Thyroid gland (tissue), 4 donors: ENCODE measurements at regions not wholly inside any gene's neighbourhood (a gene's known extent, or its start where the extent isn't known, plus 50 kb on each side); places are given as distances from the start of the nearest gene placed in this dataset.
A peak's percentile ranks its signal among the peaks of the same experiment; 100 is the strongest.

ENCODE experiments used
- DNase-seq, 2 donors: peaks; one replicate each; pipeline ENCODE4 v3.0.0-alpha.2; 2019
- H3K27ac ChIP-seq, 3 donors: fragments of 200-600 bp; sonication (generic); 1 replicate in 2 of 3; 2 replicates in 1 of 3; pipeline ENCODE4 v1.5.1; 2016 to 2019; ENCODE audit warnings: mild to moderate bottlenecking in 1 of 3, moderate library complexity in 1 of 3
- H3K27me3 ChIP-seq: fragments of 200-600 bp; sonication (generic); one replicate; pipeline ENCODE4 v1.5.1; 2019
- H3K36me3 ChIP-seq, 2 donors: fragments of 200-600 bp; sonication (generic); one replicate each; pipeline ENCODE4 v1.5.1; 2016 to 2019
- H3K4me1 ChIP-seq, 2 donors: fragments of 200-600 bp; sonication (generic); one replicate each; pipeline ENCODE4 v1.5.1; 2017 to 2019
- H3K4me3 ChIP-seq, 3 donors: fragments of 200-600 bp; sonication (generic); replicated peaks in 1 of 3; 1 replicate in 2 of 3; 2 replicates in 1 of 3; pipeline ENCODE4 v1.5.1; 2016; ENCODE audit warnings: mild to moderate bottlenecking in 1 of 3
- H3K9me3 ChIP-seq: fragments of 200-600 bp; sonication (generic); one replicate; pipeline ENCODE4 v1.5.1; 2017
- POLR2A ChIP-seq, 2 donors: fragments of 450-650 bp; IDR thresholded peaks; one replicate each; pipeline ENCODE4 v1.6.1; 2017; ENCODE audit warnings: antibody characterized with exemption in 2 of 2, mild to moderate bottlenecking in 2 of 2, moderate library complexity in 1 of 2
- WGBS, 2 donors: methylation state at CpG; one replicate each; pipeline ENCODE4 v1.1.5; 2017; 5-methylcytosine and 5-hydroxymethylcytosine counted together
- intact Hi-C: fragments of 100-400 bp; cut with DNase I; formaldehyde crosslinking; loops from one replicate; pipeline ENCODE4 v1.15.1; 2023
- TF ChIP-seq, protein P1 (sequence below), 6 experiments: fragments of 200-600 bp in 3 of 6; fragments of 450-650 bp in 3 of 6; sonication (generic) in 3 of 6; IDR thresholded peaks; one replicate each; pipeline ENCODE4 v1.5.1; 2016 to 2019; ENCODE audit warnings: antibody characterized with exemption in 6 of 6, mild to moderate bottlenecking in 2 of 6, inconsistent platforms in 1 of 6, moderate library complexity in 1 of 6

DNA sequence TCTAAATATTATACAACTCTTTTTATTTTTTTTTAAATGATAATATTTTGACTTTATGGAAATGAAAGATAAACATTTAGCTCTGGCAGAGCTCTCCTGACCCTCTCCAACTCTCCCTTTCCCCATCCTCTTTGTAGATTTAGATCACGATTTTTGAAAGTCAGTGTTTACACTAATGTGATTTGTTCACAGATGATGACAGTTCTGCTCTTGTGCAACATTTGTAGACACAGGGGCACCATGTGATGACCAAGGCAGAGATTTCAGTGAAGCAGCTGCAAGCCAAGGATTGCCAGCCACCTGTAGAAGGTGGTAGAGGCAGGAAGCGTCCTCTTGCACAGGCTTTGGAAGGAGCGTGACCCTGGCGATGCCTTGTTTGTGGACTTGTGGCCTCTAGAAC is 483.2 kb downstream of the QKI start:
- WGBS, 2 donors, result 92 to 93% methylated on average over 4 of the region's 4 CpGs
- Histone ChIP-seq H3K27me3 (no peaks in the 10 kb centered on the region), H3K9me3 (no peaks in the 10 kb centered on the region), H3K4me3 (no peak overlapping the region), H3K4me1 (no peaks in the 10 kb centered on the region), H3K36me3 (no peaks in the 10 kb centered on the region), H3K27ac (no peak overlapping the region)
- intact Hi-C loops, result no loop called here
- no peak for DNase-seq
- no peak for TF ChIP-seq POLR2A (IDR thresholded peaks at IDR 0.05)
- TF ChIP-seq, protein P1, sequence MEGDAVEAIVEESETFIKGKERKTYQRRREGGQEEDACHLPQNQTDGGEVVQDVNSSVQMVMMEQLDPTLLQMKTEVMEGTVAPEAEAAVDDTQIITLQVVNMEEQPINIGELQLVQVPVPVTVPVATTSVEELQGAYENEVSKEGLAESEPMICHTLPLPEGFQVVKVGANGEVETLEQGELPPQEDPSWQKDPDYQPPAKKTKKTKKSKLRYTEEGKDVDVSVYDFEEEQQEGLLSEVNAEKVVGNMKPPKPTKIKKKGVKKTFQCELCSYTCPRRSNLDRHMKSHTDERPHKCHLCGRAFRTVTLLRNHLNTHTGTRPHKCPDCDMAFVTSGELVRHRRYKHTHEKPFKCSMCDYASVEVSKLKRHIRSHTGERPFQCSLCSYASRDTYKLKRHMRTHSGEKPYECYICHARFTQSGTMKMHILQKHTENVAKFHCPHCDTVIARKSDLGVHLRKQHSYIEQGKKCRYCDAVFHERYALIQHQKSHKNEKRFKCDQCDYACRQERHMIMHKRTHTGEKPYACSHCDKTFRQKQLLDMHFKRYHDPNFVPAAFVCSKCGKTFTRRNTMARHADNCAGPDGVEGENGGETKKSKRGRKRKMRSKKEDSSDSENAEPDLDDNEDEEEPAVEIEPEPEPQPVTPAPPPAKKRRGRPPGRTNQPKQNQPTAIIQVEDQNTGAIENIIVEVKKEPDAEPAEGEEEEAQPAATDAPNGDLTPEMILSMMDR (IDR thresholded peaks at IDR 0.05), result no peak

DNA sequence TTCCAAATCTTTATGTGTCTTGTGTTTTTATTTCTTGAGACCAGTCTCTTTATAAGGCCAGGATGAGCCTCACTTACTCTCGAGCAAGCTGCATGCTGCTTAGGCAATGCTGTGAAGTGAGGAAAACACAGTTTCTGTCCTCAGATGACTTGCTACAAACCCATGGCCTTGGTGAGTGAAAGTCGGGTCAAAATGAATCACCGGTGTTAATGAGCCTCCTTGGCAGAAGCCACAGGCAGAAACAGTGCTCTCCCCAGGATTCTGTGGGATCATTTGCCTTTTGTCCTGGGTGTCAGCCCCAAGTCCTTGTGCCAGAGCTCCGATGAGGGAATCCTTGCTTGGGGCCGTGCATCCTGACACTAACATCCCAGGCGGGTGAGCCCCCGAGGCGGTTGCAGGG is 482.5 kb downstream of the QKI start:
- Histone ChIP-seq H3K27ac (no peak overlapping the region), H3K27me3 (no peaks in the 10 kb centered on the region), H3K36me3 (no peaks in the 10 kb centered on the region), H3K9me3 (no peaks in the 10 kb centered on the region), H3K4me1 (no peaks in the 10 kb centered on the region), H3K4me3 (no peak overlapping the region)
- TF ChIP-seq, protein P1 (IDR thresholded peaks at IDR 0.05), result no peak
- no peak for TF ChIP-seq POLR2A (IDR thresholded peaks at IDR 0.05)
- no peak for DNase-seq
- intact Hi-C loops, result no loop called here
- 85 to 88% methylated on average over 8 of the region's 8 CpGs for WGBS, 2 donors

DNA sequence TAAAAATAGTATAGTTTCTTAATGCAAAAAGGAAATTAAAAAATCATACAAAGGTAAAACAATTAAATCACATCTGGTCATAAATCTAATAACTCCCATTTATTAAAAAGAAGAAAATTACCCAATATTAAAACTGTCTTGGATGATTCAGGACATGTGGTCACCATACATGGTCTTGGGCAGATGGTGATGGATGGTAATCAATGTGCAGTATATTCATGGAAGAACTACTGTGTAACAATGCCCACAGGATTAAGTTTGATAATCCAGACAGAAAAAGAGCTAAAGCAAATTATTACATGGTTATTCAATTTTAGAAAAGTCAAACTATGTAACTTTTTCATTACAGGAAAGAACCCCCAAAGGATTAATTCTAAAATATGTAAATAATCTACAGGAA is 480.6 kb downstream of the QKI start:
- intact Hi-C loops, result no loop called here
- H3K9me3 ChIP-seq, result no peaks in the 10 kb centered on the region
- no peaks in the 10 kb centered on the region for H3K36me3 ChIP-seq
- TF ChIP-seq, protein P1 (IDR thresholded peaks at IDR 0.05), result no peak
- no peak for TF ChIP-seq POLR2A (IDR thresholded peaks at IDR 0.05)
- DNase-seq, result no peak
- H3K27me3 ChIP-seq, result no peaks in the 10 kb centered on the region
- H3K4me3 ChIP-seq, result no peak overlapping the region
- H3K4me1 ChIP-seq, result no peaks in the 10 kb centered on the region
- H3K27ac ChIP-seq, result no peak overlapping the region

- Histone ChIP-seq H3K4me3 (no peak overlapping the region), H3K36me3 (no peaks in the 10 kb centered on the region), H3K9me3 (no peaks in the 10 kb centered on the region), H3K27me3 (no peaks in the 10 kb centered on the region), H3K4me1 (no peaks in the 10 kb centered on the region), H3K27ac (no peak overlapping the region)
- DNase-seq, result no peak
- intact Hi-C loops, result no loop called here
- 88 to 90% methylated on average over 4 of the region's 4 CpGs for WGBS, 2 donors
- no peak for TF ChIP-seq POLR2A (IDR thresholded peaks at IDR 0.05)
- TF ChIP-seq, protein P1 (IDR thresholded peaks at IDR 0.05), result no peak
Measured at GRCh38 chr6:163893609-163894189, 479.2 kb downstream of the QKI start.

GRCh38 chr6:163892824-163893561 is 478.5 kb downstream of the QKI start:
- no peak overlapping the region for H3K27ac ChIP-seq
- WGBS, 2 donors, result 52 to 65% methylated on average over 12 of the region's 12 CpGs
- no peak overlapping the region for H3K4me3 ChIP-seq
- peak; percentile 38 to 47 for DNase-seq
- H3K36me3 ChIP-seq, result no peaks in the 10 kb centered on the region
- TF ChIP-seq, protein P1 (IDR thresholded peaks at IDR 0.05), result no peak
- no peak for TF ChIP-seq POLR2A (IDR thresholded peaks at IDR 0.05)
- no peaks in the 10 kb centered on the region for H3K4me1 ChIP-seq
- no peaks in the 10 kb centered on the region for H3K9me3 ChIP-seq
- intact Hi-C loops, result no loop called here
- no peaks in the 10 kb centered on the region for H3K27me3 ChIP-seq
